ENCODE measurements at regions not wholly inside any gene's neighbourhood (a gene's known extent, or its start where the extent isn't known, plus 50 kb on each side); places are given as distances from the start of the nearest gene placed in this dataset.

GRCh38 chr7:46478046-46478445 lies 557.0 kb upstream of the IGFBP3 start:
- intact Hi-C loops (cut with micrococcal nuclease), result no loop called here
- POLR2A ChIA-PET, result no interaction called here
- H4K20me1 ChIP-seq (ENCODE audit: insufficient read depth), result no peaks in the 10 kb centered on the region
- H2AFZ ChIP-seq (ENCODE audit: low read depth, low read length, poor library complexity, severe bottlenecking), result no peak overlapping the region
- TF ChIP-seq SP1 (IDR thresholded peaks at IDR 0.05; ENCODE audit: low read depth), result no peak
- TF ChIP-seq, protein P1, sequence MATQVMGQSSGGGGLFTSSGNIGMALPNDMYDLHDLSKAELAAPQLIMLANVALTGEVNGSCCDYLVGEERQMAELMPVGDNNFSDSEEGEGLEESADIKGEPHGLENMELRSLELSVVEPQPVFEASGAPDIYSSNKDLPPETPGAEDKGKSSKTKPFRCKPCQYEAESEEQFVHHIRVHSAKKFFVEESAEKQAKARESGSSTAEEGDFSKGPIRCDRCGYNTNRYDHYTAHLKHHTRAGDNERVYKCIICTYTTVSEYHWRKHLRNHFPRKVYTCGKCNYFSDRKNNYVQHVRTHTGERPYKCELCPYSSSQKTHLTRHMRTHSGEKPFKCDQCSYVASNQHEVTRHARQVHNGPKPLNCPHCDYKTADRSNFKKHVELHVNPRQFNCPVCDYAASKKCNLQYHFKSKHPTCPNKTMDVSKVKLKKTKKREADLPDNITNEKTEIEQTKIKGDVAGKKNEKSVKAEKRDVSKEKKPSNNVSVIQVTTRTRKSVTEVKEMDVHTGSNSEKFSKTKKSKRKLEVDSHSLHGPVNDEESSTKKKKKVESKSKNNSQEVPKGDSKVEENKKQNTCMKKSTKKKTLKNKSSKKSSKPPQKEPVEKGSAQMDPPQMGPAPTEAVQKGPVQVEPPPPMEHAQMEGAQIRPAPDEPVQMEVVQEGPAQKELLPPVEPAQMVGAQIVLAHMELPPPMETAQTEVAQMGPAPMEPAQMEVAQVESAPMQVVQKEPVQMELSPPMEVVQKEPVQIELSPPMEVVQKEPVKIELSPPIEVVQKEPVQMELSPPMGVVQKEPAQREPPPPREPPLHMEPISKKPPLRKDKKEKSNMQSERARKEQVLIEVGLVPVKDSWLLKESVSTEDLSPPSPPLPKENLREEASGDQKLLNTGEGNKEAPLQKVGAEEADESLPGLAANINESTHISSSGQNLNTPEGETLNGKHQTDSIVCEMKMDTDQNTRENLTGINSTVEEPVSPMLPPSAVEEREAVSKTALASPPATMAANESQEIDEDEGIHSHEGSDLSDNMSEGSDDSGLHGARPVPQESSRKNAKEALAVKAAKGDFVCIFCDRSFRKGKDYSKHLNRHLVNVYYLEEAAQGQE (IDR thresholded peaks at IDR 0.05; ENCODE audit: low read depth), result no peak
- TF ChIP-seq MAX (IDR thresholded peaks at IDR 0.05), result no peak
- no peak for TF ChIP-seq CTCF (IDR thresholded peaks at IDR 0.05 in 2 of 3, conservative IDR thresholded peaks at IDR 0.05 in 1 of 3; ENCODE audit: borderline replicate concordance in 1 of 3, insufficient read depth in 1 of 3, low read depth in 2 of 3, low read length in 2 of 3)
- no peak for TF ChIP-seq YY1 (IDR thresholded peaks at IDR 0.05; ENCODE audit: extremely low read depth, insufficient replicate concordance, low read depth, low read length)
- TF ChIP-seq CEBPB (IDR thresholded peaks at IDR 0.05; ENCODE audit: low read depth), result no peak
- TF ChIP-seq TCF7L2 (IDR thresholded peaks at IDR 0.05; ENCODE audit: borderline replicate concordance, extremely low read depth, insufficient read depth, insufficient read length), result no peak
- TF ChIP-seq POLR2AphosphoS5 (IDR thresholded peaks at IDR 0.05; ENCODE audit: low read depth, low read length), result no peak
- TF ChIP-seq ATF3 (IDR thresholded peaks at IDR 0.05), result no peak
- no peak for TF ChIP-seq ZNF274 (IDR thresholded peaks at IDR 0.05; ENCODE audit: low read depth, low read length)
- no peak for TF ChIP-seq FOSL1 (IDR thresholded peaks at IDR 0.05; ENCODE audit: low read depth)
- no peak for TF ChIP-seq RAD21 (IDR thresholded peaks at IDR 0.05; ENCODE audit: low read depth)
- no peak for TF ChIP-seq EZH2 (IDR thresholded peaks at IDR 0.05)
- no peak for TF ChIP-seq ELF1 (IDR thresholded peaks at IDR 0.05; ENCODE audit: borderline replicate concordance, low read depth)
- no peak overlapping the region for H3K27ac ChIP-seq (ENCODE audit: low read depth, low read length)
- no peaks in the 10 kb centered on the region for H3K27me3 ChIP-seq (ENCODE audit: insufficient read depth, low read length)
- RAD21 ChIA-PET (ENCODE audit: low non-redundant PET in 1 of 2, low total read pairs in 2 of 2, uncharacterized antibody in 2 of 2, unreplicated experiment in 2 of 2), result no interaction called here
- H3K79me2 ChIP-seq (ENCODE audit: insufficient read depth, low read length), result no peaks in the 10 kb centered on the region
- no peak for DNase-seq (ENCODE audit: low read depth, low spot score)
- H3K9me3 ChIP-seq (ENCODE audit: control insufficient read depth in 1 of 2, insufficient read depth in 1 of 2, low read depth in 1 of 2, low read length in 2 of 2), result no peaks in the 10 kb centered on the region
- H3K36me3 ChIP-seq (ENCODE audit: control insufficient read depth in 1 of 2, insufficient read depth in 2 of 2, low read length in 2 of 2), result no peaks in the 10 kb centered on the region
- no peaks in the 10 kb centered on the region for H3K9me2 ChIP-seq (ENCODE audit: insufficient read depth)
- H3K4me3 ChIP-seq (replicated peaks in 1 of 2; ENCODE audit: low read depth in 1 of 2, low read length in 2 of 2), result no peak overlapping the region
- BruUV-seq (replicated peaks), result no TSS peak
- H3K4me2 ChIP-seq (ENCODE audit: low read length), result no peak overlapping the region
- no peak overlapping the region for H3K9ac ChIP-seq (ENCODE audit: low read length)
- CTCF ChIA-PET, result no interaction called here
- H3K4me1 ChIP-seq (ENCODE audit: control insufficient read depth in 1 of 2, insufficient read depth in 2 of 2, low read length in 2 of 2), result no peaks in the 10 kb centered on the region
- no peak for ATAC-seq
